ENCODE measurements at regions not wholly inside any gene's neighbourhood (a gene's known extent, or its start where the extent isn't known, plus 50 kb on each side); places are given as distances from the start of the nearest gene placed in this dataset.

DNA sequence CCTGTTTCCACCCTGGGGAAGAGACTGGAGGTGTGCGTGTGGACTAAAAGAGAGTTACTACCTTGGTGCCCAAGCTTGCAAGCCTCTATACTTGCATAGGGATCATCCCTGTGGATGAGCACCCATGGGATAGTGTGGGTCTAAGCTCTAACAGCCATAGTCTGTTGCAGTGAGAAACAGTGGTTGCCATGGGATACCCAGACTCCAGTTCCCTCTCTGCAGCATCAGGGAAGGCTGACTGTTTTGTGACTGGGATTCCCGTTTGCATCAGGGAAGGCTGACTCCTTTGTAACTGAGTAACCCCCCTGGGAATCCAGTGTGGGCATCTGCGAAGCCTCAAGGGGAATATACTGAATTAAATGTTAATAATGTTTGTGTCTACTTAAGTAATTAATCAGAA is 196.1 kb downstream of the ZNF621 start:
- H3K36me3 ChIP-seq (ENCODE audit: control insufficient read depth in 5 of 5, insufficient read depth in 5 of 5, low read length in 5 of 5): no peaks in the 10 kb centered on the region
- no peaks in the 10 kb centered on the region for H3K9me3 ChIP-seq (ENCODE audit: control insufficient read depth in 5 of 5, low read length in 5 of 5)
- no peaks in the 10 kb centered on the region for H3K4me1 ChIP-seq (ENCODE audit: control insufficient read depth in 5 of 5, insufficient read depth in 5 of 5, low read length in 5 of 5)
- no peaks in the 10 kb centered on the region for H3K27me3 ChIP-seq (ENCODE audit: control insufficient read depth in 5 of 5, insufficient read depth in 4 of 5, low read length in 5 of 5)
- no peak overlapping the region for H3K9ac ChIP-seq (ENCODE audit: low read length in 5 of 5)
- H3K27ac ChIP-seq (ENCODE audit: low read depth, low read length): no peak overlapping the region
- no peak overlapping the region for H3K4me3 ChIP-seq (ENCODE audit: low read depth in 1 of 5, low read length in 5 of 5)

DNA sequence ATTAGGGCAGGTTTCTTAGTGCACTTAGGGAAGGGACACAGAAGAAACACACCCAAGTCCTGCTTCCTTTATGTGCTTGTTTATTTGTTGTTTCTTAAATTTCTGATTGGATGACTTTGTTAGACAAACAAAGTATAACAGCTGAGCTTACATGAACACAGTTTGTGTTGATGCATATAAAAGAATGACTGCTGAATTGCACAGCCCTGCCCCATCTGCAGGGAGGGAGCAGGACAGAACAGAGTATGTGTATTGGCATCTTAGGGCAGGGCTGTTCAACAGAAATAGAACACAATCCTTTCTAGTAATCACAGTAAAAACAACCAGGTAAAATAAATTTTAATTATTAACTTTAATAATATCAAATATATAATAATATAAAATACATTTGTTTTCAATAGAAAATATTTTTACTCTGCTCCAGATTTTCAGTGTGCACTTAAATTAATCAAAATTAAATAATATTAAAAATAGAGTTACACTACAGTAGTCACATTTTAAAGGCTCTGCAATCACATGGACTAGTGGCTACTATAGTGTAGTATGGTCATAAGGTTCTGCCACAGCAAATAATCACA is 198.4 kb downstream of the ZNF621 start:
- Histone ChIP-seq H3K27me3 (ENCODE audit: control insufficient read depth in 5 of 5, insufficient read depth in 4 of 5, low read length in 5 of 5) (no peaks in the 10 kb centered on the region), H3K4me1 (ENCODE audit: control insufficient read depth in 5 of 5, insufficient read depth in 5 of 5, low read length in 5 of 5) (no peaks in the 10 kb centered on the region), H3K36me3 (ENCODE audit: control insufficient read depth in 5 of 5, insufficient read depth in 5 of 5, low read length in 5 of 5) (no peaks in the 10 kb centered on the region), H3K27ac (ENCODE audit: low read depth, low read length) (no peak overlapping the region), H3K9ac (ENCODE audit: low read length in 5 of 5) (no peak overlapping the region), H3K4me3 (ENCODE audit: low read depth in 1 of 5, low read length in 5 of 5) (no peak overlapping the region), H3K9me3 (ENCODE audit: control insufficient read depth in 5 of 5, low read length in 5 of 5) (no peaks in the 10 kb centered on the region)

DNA sequence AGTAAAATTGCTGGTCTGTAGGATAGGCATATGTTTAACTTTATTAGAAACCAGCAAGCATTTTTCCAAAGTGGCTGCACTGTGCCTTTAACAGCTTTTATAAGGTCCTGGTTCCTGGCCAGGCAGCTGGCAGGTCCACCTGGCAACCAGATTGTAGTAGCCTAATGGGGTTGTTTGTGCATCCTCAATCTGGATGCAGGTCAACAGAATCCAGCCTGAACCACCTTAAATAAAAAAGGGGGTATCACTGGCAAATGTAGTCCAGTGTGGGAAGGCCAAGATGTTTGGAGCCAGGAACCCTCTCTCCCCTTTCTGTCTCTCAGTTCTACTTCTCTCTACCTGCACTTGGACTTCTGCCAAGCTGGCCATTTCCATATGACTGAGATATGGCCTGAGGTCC is 200.3 kb downstream of the ZNF621 start:
- peaks cover 0 to 12% (median 2%) of the 10 kb centered on the region in 5 donors for H3K9me3 ChIP-seq (ENCODE audit: control insufficient read depth in 5 of 5, low read length in 5 of 5)
- H3K27me3 ChIP-seq (ENCODE audit: control insufficient read depth in 5 of 5, insufficient read depth in 4 of 5, low read length in 5 of 5): no peaks in the 10 kb centered on the region
- no peaks in the 10 kb centered on the region for H3K4me1 ChIP-seq (ENCODE audit: control insufficient read depth in 5 of 5, insufficient read depth in 5 of 5, low read length in 5 of 5)
- H3K36me3 ChIP-seq (ENCODE audit: control insufficient read depth in 5 of 5, insufficient read depth in 5 of 5, low read length in 5 of 5): no peaks in the 10 kb centered on the region
- H3K4me3 ChIP-seq (ENCODE audit: low read depth in 1 of 5, low read length in 5 of 5): no peak overlapping the region
- H3K9ac ChIP-seq (ENCODE audit: low read length in 5 of 5): no peak overlapping the region
- H3K27ac ChIP-seq (ENCODE audit: low read depth, low read length): no peak overlapping the region

DNA sequence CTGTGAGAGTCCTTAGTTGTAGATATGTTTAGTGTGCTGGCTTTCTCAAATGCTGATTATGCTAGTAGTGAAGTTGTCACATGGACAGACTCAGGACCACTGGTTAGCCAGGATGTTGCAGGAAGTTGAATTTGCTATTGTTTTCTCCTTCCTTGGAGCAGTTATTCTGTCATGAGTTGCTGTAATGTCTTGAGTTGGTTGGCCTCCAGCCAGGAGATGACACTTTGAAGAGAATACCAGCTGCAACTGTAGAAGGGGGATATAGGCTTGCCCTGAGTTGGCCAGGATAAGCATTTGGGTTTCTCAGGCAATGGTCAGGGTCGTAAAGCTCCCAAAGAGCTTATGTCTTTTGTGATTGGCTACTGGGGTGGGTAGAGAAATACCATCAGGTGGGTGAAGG is 206.7 kb downstream of the ZNF621 start:
- Histone ChIP-seq H3K9ac (ENCODE audit: low read length in 5 of 5) (no peak overlapping the region), H3K27me3 (ENCODE audit: control insufficient read depth in 5 of 5, insufficient read depth in 4 of 5, low read length in 5 of 5) (no peaks in the 10 kb centered on the region), H3K4me1 (ENCODE audit: control insufficient read depth in 5 of 5, insufficient read depth in 5 of 5, low read length in 5 of 5) (no peaks in the 10 kb centered on the region), H3K36me3 (ENCODE audit: control insufficient read depth in 5 of 5, insufficient read depth in 5 of 5, low read length in 5 of 5) (no peaks in the 10 kb centered on the region), H3K4me3 (ENCODE audit: low read depth in 1 of 5, low read length in 5 of 5) (no peak overlapping the region), H3K27ac (ENCODE audit: low read depth, low read length) (no peak overlapping the region), H3K9me3 (ENCODE audit: control insufficient read depth in 5 of 5, low read length in 5 of 5) (peaks cover 0 to 16% (median 6%) of the 10 kb centered on the region in 5 donors)

GRCh38 chr3:40736943-40737342 is 212.2 kb downstream of the ZNF621 start:
- H3K4me1 ChIP-seq (ENCODE audit: control insufficient read depth in 5 of 5, insufficient read depth in 5 of 5, low read length in 5 of 5): peaks cover 0 to 2% (median 2%) of the 10 kb centered on the region in 5 donors
- H3K27me3 ChIP-seq (ENCODE audit: control insufficient read depth in 5 of 5, insufficient read depth in 4 of 5, low read length in 5 of 5): no peaks in the 10 kb centered on the region
- H3K27ac ChIP-seq (ENCODE audit: low read depth, low read length): no peak overlapping the region
- H3K9ac ChIP-seq (ENCODE audit: low read length in 5 of 5): no peak overlapping the region
- H3K4me3 ChIP-seq (ENCODE audit: low read depth in 1 of 5, low read length in 5 of 5): no peak overlapping the region
- H3K9me3 ChIP-seq (ENCODE audit: control insufficient read depth in 5 of 5, low read length in 5 of 5): peaks cover 0 to 5% (median 1%) of the 10 kb centered on the region in 5 donors
- H3K36me3 ChIP-seq (ENCODE audit: control insufficient read depth in 5 of 5, insufficient read depth in 5 of 5, low read length in 5 of 5): no peaks in the 10 kb centered on the region

GRCh38 chr3:40737343-40737742 is 212.6 kb downstream of the ZNF621 start:
- H3K27me3 ChIP-seq (ENCODE audit: control insufficient read depth in 5 of 5, insufficient read depth in 4 of 5, low read length in 5 of 5): no peaks in the 10 kb centered on the region
- peaks cover 0 to 2% (median 0%) of the 10 kb centered on the region in 5 donors for H3K9me3 ChIP-seq (ENCODE audit: control insufficient read depth in 5 of 5, low read length in 5 of 5)
- H3K27ac ChIP-seq (ENCODE audit: low read depth, low read length): no peak overlapping the region
- no peaks in the 10 kb centered on the region for H3K36me3 ChIP-seq (ENCODE audit: control insufficient read depth in 5 of 5, insufficient read depth in 5 of 5, low read length in 5 of 5)
- H3K9ac ChIP-seq (ENCODE audit: low read length in 5 of 5): no peak overlapping the region
- no peak overlapping the region for H3K4me3 ChIP-seq (ENCODE audit: low read depth in 1 of 5, low read length in 5 of 5)
- peaks cover 0 to 6% (median 5%) of the 10 kb centered on the region in 5 donors for H3K4me1 ChIP-seq (ENCODE audit: control insufficient read depth in 5 of 5, insufficient read depth in 5 of 5, low read length in 5 of 5)

DNA sequence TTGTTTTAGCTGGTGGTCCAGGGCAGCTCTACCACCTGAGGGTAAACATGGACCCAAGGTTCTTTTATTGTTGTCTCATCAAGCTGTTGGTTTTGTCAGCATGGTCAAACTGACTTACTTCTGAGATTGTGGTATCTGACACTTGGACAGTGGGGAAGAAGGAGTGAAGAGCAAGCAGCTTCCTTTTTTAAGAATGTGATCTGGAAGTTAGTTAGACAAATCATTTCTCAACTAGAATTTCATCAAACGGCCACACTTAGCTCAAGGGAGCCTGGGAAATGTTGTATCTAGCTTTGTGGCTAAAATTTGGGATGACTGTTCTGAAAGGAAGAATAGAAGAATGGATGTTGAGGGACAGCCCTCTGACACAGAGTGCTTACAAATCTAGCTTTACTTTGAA is 215.2 kb downstream of the ZNF621 start:
- Histone ChIP-seq H3K27me3 (ENCODE audit: control insufficient read depth in 5 of 5, insufficient read depth in 4 of 5, low read length in 5 of 5) (no peaks in the 10 kb centered on the region), H3K4me3 (ENCODE audit: low read depth in 1 of 5, low read length in 5 of 5) (no peak overlapping the region), H3K4me1 (ENCODE audit: control insufficient read depth in 5 of 5, insufficient read depth in 5 of 5, low read length in 5 of 5) (peaks cover 0 to 8% (median 5%) of the 10 kb centered on the region in 5 donors), H3K9ac (ENCODE audit: low read length in 5 of 5) (no peak overlapping the region), H3K27ac (ENCODE audit: low read depth, low read length) (no peak overlapping the region), H3K36me3 (ENCODE audit: control insufficient read depth in 5 of 5, insufficient read depth in 5 of 5, low read length in 5 of 5) (no peaks in the 10 kb centered on the region), H3K9me3 (ENCODE audit: control insufficient read depth in 5 of 5, low read length in 5 of 5) (no peaks in the 10 kb centered on the region)

- H3K27ac ChIP-seq (ENCODE audit: low read depth, low read length): no peak overlapping the region
Measured at GRCh38 chr3:40741729-40742128, 217.0 kb downstream of the ZNF621 start.

DNA sequence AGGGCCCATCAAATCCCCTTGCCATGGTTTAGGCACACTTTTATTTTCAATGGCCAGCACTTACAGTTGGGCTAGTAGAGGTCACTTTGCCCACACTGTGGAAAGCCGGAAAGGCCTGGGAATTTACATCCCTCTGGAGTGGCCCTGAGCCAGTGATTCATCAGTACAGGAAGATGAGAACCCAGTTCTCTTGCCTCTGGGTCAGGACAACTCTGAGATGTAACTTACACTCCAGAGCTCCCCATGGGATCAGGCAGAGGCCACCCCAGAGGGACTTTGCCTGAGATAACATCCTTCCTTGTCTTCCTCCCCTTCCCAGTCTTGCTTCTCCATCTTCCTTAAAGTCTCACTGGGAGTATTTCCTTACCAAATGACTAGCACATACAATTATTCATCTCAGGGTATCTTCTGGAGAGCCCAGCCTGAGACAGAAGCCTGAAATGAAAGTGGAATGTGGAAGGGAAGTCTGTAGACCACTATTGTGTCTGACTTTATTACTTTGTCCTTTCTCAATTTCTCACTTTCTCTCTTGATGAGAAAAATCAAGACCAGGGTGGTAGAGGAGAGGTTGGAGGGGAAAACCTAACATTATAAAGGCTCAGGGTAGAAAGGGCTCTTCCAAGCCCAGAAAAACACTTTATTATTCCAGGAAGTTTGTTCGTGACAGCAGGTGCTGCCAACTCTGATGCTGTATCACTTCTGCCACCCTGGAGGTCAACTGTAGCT is 220.8 kb downstream of the ZNF621 start:
- Histone ChIP-seq H3K27me3 (ENCODE audit: control insufficient read depth in 5 of 5, insufficient read depth in 4 of 5, low read length in 5 of 5) (peaks cover 0 to 2% (median 0%) of the 10 kb centered on the region in 5 donors), H3K27ac (ENCODE audit: low read depth, low read length) (no peak overlapping the region), H3K4me1 (ENCODE audit: control insufficient read depth in 5 of 5, insufficient read depth in 5 of 5, low read length in 5 of 5) (peaks cover 0 to 8% (median 5%) of the 10 kb centered on the region in 5 donors), H3K4me3 (ENCODE audit: low read depth in 1 of 5, low read length in 5 of 5) (no peak overlapping the region), H3K9ac (ENCODE audit: low read length in 5 of 5) (no peak overlapping the region), H3K36me3 (ENCODE audit: control insufficient read depth in 5 of 5, insufficient read depth in 5 of 5, low read length in 5 of 5) (no peaks in the 10 kb centered on the region), H3K9me3 (ENCODE audit: control insufficient read depth in 5 of 5, low read length in 5 of 5) (no peaks in the 10 kb centered on the region)

More at GRCh38 chr3:40741729-40742128, 217.0 kb downstream of the ZNF621 start:
- H3K9me3 ChIP-seq (ENCODE audit: control insufficient read depth in 5 of 5, low read length in 5 of 5): no peaks in the 10 kb centered on the region
- no peak overlapping the region for H3K9ac ChIP-seq (ENCODE audit: low read length in 5 of 5)
- H3K4me3 ChIP-seq (ENCODE audit: low read depth in 1 of 5, low read length in 5 of 5): no peak overlapping the region
- no peaks in the 10 kb centered on the region for H3K36me3 ChIP-seq (ENCODE audit: control insufficient read depth in 5 of 5, insufficient read depth in 5 of 5, low read length in 5 of 5)
- H3K4me1 ChIP-seq (ENCODE audit: control insufficient read depth in 5 of 5, insufficient read depth in 5 of 5, low read length in 5 of 5): peaks cover 0 to 8% (median 5%) of the 10 kb centered on the region in 5 donors
- H3K27me3 ChIP-seq (ENCODE audit: control insufficient read depth in 5 of 5, insufficient read depth in 4 of 5, low read length in 5 of 5): no peaks in the 10 kb centered on the region

GRCh38 chr3:40751666-40752065 is 226.9 kb downstream of the ZNF621 start:
- Histone ChIP-seq H3K4me3 (ENCODE audit: low read depth in 1 of 5, low read length in 5 of 5) (no peak overlapping the region), H3K27ac (ENCODE audit: low read depth, low read length) (no peak overlapping the region), H3K4me1 (ENCODE audit: control insufficient read depth in 5 of 5, insufficient read depth in 5 of 5, low read length in 5 of 5) (no peaks in the 10 kb centered on the region), H3K9ac (ENCODE audit: low read length in 5 of 5) (no peak overlapping the region), H3K36me3 (ENCODE audit: control insufficient read depth in 5 of 5, insufficient read depth in 5 of 5, low read length in 5 of 5) (no peaks in the 10 kb centered on the region), H3K27me3 (ENCODE audit: control insufficient read depth in 5 of 5, insufficient read depth in 4 of 5, low read length in 5 of 5) (peaks cover 0 to 2% (median 0%) of the 10 kb centered on the region in 5 donors), H3K9me3 (ENCODE audit: control insufficient read depth in 5 of 5, low read length in 5 of 5) (no peaks in the 10 kb centered on the region)
